Endothelial cell of umbilical vein (primary cell): ENCODE measurements at regions not wholly inside any gene's neighbourhood (a gene's known extent, or its start where the extent isn't known, plus 50 kb on each side); places are given as distances from the start of the nearest gene placed in this dataset.

Experiments
- EZH2 ChIP-seq: IDR thresholded peaks from 2 replicates; pipeline ENCODE4 v1.6.1; 2012; ENCODE audit warnings: borderline replicate concordance, low read depth, mild to moderate bottlenecking, moderate library complexity, low read length, inconsistent platforms; ENCODE audit not compliant: severe bottlenecking
- GATA2 ChIP-seq: IDR thresholded peaks from 2 replicates; pipeline ENCODE4 v1.7.0; 2011; ENCODE audit warnings: low read depth, mild to moderate bottlenecking, moderate library complexity, mixed read lengths, low read length; ENCODE audit not compliant: insufficient read length, insufficient read depth
- JUN ChIP-seq: IDR thresholded peaks from 2 replicates; pipeline ENCODE4 v1.6.1; 2011; ENCODE audit warnings: borderline replicate concordance, low read depth; ENCODE audit not compliant: insufficient read length, insufficient read depth
- POLR2A ChIP-seq: IDR thresholded peaks from 2 replicates; pipeline ENCODE4 v1.6.1; 2012; ENCODE audit warnings: low read depth, mild to moderate bottlenecking, control low read depth, low read length
- POLR2AphosphoS5 ChIP-seq: IDR thresholded peaks from 2 replicates; pipeline ENCODE4 v1.6.1; 2012; ENCODE audit warnings: low read depth, mild to moderate bottlenecking, control low read depth, low read length, moderate library complexity; ENCODE audit not compliant: insufficient read depth
- TF ChIP-seq, protein P1 (sequence below), 2 donors: IDR thresholded peaks; 1 replicate in 1 of 2; 2 replicates in 1 of 2; pipeline ENCODE4 v1.5.1; 2011; ENCODE audit warnings: low read length in 2 of 2, mild to moderate bottlenecking in 2 of 2, moderate library complexity in 2 of 2, control low read depth in 1 of 2, inconsistent platforms in 1 of 2, low read depth in 1 of 2; ENCODE audit not compliant: insufficient read depth in 1 of 2; ENCODE audit errors: extremely low read depth in 1 of 2
- TF ChIP-seq, protein P2 (sequence below): IDR thresholded peaks from 2 replicates; pipeline ENCODE4 v1.6.1; 2011; ENCODE audit not compliant: insufficient read depth, insufficient read length

DNA sequence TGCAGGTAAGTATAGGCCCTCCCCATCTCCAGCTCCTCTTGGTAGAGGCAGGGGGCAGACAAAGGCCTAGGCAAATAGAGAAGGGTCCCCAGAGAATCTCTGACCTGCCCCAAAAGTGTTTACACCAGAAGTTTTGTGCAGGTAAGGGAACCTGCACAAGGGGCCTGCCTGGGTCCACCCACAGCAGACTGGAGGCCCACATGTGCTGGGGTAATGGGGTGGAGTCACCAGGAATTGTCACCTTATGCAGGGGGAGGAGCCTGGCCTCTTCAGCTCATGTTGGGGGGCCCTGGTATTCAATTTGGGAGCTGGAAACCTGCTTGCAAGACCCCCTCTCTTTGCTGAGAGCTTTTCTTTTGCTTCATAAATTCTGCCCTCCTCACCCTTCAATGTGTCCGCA is 302.7 kb downstream of the ZEB1 start:
- TF ChIP-seq, protein P1, sequence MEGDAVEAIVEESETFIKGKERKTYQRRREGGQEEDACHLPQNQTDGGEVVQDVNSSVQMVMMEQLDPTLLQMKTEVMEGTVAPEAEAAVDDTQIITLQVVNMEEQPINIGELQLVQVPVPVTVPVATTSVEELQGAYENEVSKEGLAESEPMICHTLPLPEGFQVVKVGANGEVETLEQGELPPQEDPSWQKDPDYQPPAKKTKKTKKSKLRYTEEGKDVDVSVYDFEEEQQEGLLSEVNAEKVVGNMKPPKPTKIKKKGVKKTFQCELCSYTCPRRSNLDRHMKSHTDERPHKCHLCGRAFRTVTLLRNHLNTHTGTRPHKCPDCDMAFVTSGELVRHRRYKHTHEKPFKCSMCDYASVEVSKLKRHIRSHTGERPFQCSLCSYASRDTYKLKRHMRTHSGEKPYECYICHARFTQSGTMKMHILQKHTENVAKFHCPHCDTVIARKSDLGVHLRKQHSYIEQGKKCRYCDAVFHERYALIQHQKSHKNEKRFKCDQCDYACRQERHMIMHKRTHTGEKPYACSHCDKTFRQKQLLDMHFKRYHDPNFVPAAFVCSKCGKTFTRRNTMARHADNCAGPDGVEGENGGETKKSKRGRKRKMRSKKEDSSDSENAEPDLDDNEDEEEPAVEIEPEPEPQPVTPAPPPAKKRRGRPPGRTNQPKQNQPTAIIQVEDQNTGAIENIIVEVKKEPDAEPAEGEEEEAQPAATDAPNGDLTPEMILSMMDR (IDR thresholded peaks at IDR 0.05; ENCODE audit: extremely low read depth in 1 of 2, insufficient read depth in 1 of 2, low read depth in 1 of 2, low read length in 2 of 2) = no peak
- no peak for TF ChIP-seq EZH2
- no peak for TF ChIP-seq POLR2A
- TF ChIP-seq, protein P2, sequence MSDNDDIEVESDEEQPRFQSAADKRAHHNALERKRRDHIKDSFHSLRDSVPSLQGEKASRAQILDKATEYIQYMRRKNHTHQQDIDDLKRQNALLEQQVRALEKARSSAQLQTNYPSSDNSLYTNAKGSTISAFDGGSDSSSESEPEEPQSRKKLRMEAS = no peak
- TF ChIP-seq POLR2AphosphoS5 = no peak
- no peak for TF ChIP-seq JUN
- no peak for TF ChIP-seq GATA2
